GM20000 (cell line): ENCODE measurements at regions not wholly inside any gene's neighbourhood (a gene's known extent, or its start where the extent isn't known, plus 50 kb on each side); places are given as distances from the start of the nearest gene placed in this dataset.

ENCODE experiments used
- DNase-seq: peaks from one replicate; pipeline ENCODE4 v3.0.0; 2012; ENCODE audit warnings: low spot score
- CTCF ChIP-seq: IDR thresholded peaks from 2 replicates; pipeline ENCODE4 v1.5.1; 2012; ENCODE audit warnings: mild to moderate bottlenecking, control low read depth; ENCODE audit errors: extremely low read depth, missing control alignments

GRCh38 chr6:14903176-14904038 lies 342.5 kb upstream of the JARID2 start:
- no peak for DNase-seq
- TF ChIP-seq CTCF = no peak

- DNase-seq = no peak
- TF ChIP-seq CTCF = no peak
Measured at GRCh38 chr6:14905201-14905600, 340.7 kb upstream of the JARID2 start.

GRCh38 chr6:14906621-14907020 lies 339.2 kb upstream of the JARID2 start:
- TF ChIP-seq CTCF = no peak
- DNase-seq = no peak

GRCh38 chr6:14910692-14911547 lies 334.9 kb upstream of the JARID2 start:
- TF ChIP-seq CTCF = no peak
- DNase-seq = peak; percentile 69

GRCh38 chr6:14912226-14912625 lies 333.6 kb upstream of the JARID2 start:
- DNase-seq = no peak
- no peak for TF ChIP-seq CTCF

GRCh38 chr6:14912706-14913105 lies 333.2 kb upstream of the JARID2 start:
- no peak for TF ChIP-seq CTCF
- no peak for DNase-seq

- no peak for TF ChIP-seq CTCF
- DNase-seq = no peak
Measured at GRCh38 chr6:14913931-14914330, 331.9 kb upstream of the JARID2 start.
